GM12878 (cell line): ENCODE measurements at regions not wholly inside any gene's neighbourhood (a gene's known extent, or its start where the extent isn't known, plus 50 kb on each side); places are given as distances from the start of the nearest gene placed in this dataset.

Source experiments
- ATAC-seq: fragments of 200-7000 bp; cut with Tn5 transposase; 3 replicates; pipeline ENCODE4 v1.9.1; 2020; ENCODE audit warnings: mild to moderate bottlenecking, moderate library complexity
- BruUV-seq: library from RNA; stranded (reverse); fragments of 400-500 nt; replicated peaks from 2 replicates; lab custom pipeline; 2021; lab: Mats Ljungman, UMichigan
- CTCF ChIA-PET: fragments of 300-600 bp; sonication (Branson Sonifier 250); formaldehyde crosslinking; extraction: SDS; loops from one replicate; lab custom pipeline; 2021; ENCODE audit warnings: inconsistent platforms; lab: Yijun Ruan, JAX
- POLR2A ChIA-PET: fragments of 350-600 bp; formaldehyde crosslinking; extraction: SDS; loops from one replicate; lab custom pipeline; 2021; ENCODE audit warnings: inconsistent platforms; lab: Charles Lee
- RAD21 ChIA-PET: fragments of 300-600 bp; sonication (Branson Sonifier 250); formaldehyde crosslinking; loops from one replicate; lab custom pipeline; 2023; ENCODE audit warnings: antibody characterized with exemption; ENCODE audit not compliant: unreplicated experiment; lab: Charles Lee
- SMC1A ChIA-PET: fragments of 300-600 bp; sonication (Branson Sonifier 250); formaldehyde crosslinking; loops from one replicate; lab custom pipeline; 2023; ENCODE audit not compliant: unreplicated experiment, uncharacterized antibody; lab: Charles Lee
- DNase-seq: peaks from one replicate; pipeline ENCODE4 v3.0.0-alpha.2; 2011; ENCODE audit warnings: low read depth, low spot score
- FAIRE-seq: peaks from 3 replicates; lab custom pipeline; 2011; peaks lifted over from hg19 to GRCh38; lab: Jason Lieb, UNC
- H2AFZ ChIP-seq: 2 replicates; pipeline ENCODE4 v1.6.0; 2011; ENCODE audit warnings: low read depth, low read length, control low read depth; ENCODE audit not compliant: control insufficient read depth
- H3K27ac ChIP-seq: 2 replicates; pipeline ENCODE4 v1.5.1; 2011; ENCODE audit warnings: control low read depth; ENCODE audit not compliant: control insufficient read depth, insufficient read depth
- H3K27me3 ChIP-seq, 2 experiments: replicated peaks in 1 of 2; 2 replicates each; pipeline versions ENCODE4 v1.6.0 to v1.6.1; 2011; ENCODE audit warnings: low read length in 1 of 2; ENCODE audit not compliant: control insufficient read depth in 2 of 2, insufficient read depth in 2 of 2
- H3K36me3 ChIP-seq, 2 experiments: 2 replicates each; pipeline ENCODE4 v1.5.1; 2011; ENCODE audit warnings: low read length in 1 of 2; ENCODE audit not compliant: control insufficient read depth in 2 of 2, insufficient read depth in 2 of 2
- H3K4me1 ChIP-seq: 2 replicates; pipeline ENCODE4 v1.6.1; 2011; ENCODE audit warnings: mild to moderate bottlenecking, low read length, moderate library complexity, mixed read lengths; ENCODE audit not compliant: control insufficient read depth, insufficient read depth
- H3K4me2 ChIP-seq: 2 replicates; pipeline ENCODE4 v1.6.0; 2011; ENCODE audit warnings: control low read depth; ENCODE audit not compliant: control insufficient read depth, insufficient read depth
- H3K4me3 ChIP-seq: fragments of 200-600 bp; sonication (generic); 2 replicates; pipeline ENCODE4 v1.5.1; 2016
- H3K79me2 ChIP-seq: 2 replicates; pipeline ENCODE4 v1.6.0; 2011; ENCODE audit warnings: low read length; ENCODE audit not compliant: control insufficient read depth, insufficient read depth
- H3K9ac ChIP-seq: 2 replicates; pipeline ENCODE4 v1.8.0; 2011; ENCODE audit warnings: low read length, control low read depth, mixed read lengths; ENCODE audit not compliant: control insufficient read depth, insufficient read depth
- H3K9me3 ChIP-seq: replicated peaks from 3 replicates; pipeline ENCODE4 v1.5.1; 2011; ENCODE audit warnings: mild to moderate bottlenecking, low read length; ENCODE audit not compliant: control insufficient read depth, insufficient read depth
- H4K20me1 ChIP-seq: 2 replicates; pipeline ENCODE4 v1.6.0; 2011; ENCODE audit not compliant: control insufficient read depth, insufficient read depth
- CHD4 ChIP-seq: fragments of 200-600 bp; sonication (generic); IDR thresholded peaks from 2 replicates; pipeline ENCODE4 v1.6.1; 2016; ENCODE audit warnings: mild to moderate bottlenecking
- EP300 ChIP-seq, 2 experiments: fragments of 150-350 bp in 1 of 2; IDR thresholded peaks; 2 replicates each; pipeline ENCODE4 v1.6.1; 2011 to 2012; ENCODE audit warnings: low read depth in 2 of 2, low read length in 2 of 2, borderline replicate concordance in 1 of 2, improper control_type of control experiment in 1 of 2, inconsistent platforms in 1 of 2; ENCODE audit not compliant: control insufficient read depth in 1 of 2
- ETV6 ChIP-seq, 2 experiments: fragments of 450-650 bp in 1 of 2; IDR thresholded peaks in 1 of 2; conservative IDR thresholded peaks in 1 of 2; 2 replicates each; pipeline ENCODE4 v1.6.1; 2014; ENCODE audit warnings: antibody characterized with exemption in 1 of 2, borderline replicate concordance in 1 of 2, low read depth in 1 of 2, mild to moderate bottlenecking in 1 of 2, moderate library complexity in 1 of 2
- EZH2 ChIP-seq: IDR thresholded peaks from 2 replicates; pipeline ENCODE4 v1.6.1; 2012; ENCODE audit warnings: low read depth, mild to moderate bottlenecking, control low read depth, inconsistent platforms, low read length, borderline replicate concordance; ENCODE audit not compliant: control insufficient read depth
- GATAD2B ChIP-seq: fragments of 450-650 bp; conservative IDR thresholded peaks from 2 replicates; pipeline ENCODE4 v1.6.1; 2017; ENCODE audit warnings: low read depth, mild to moderate bottlenecking, moderate library complexity
- IRF5 ChIP-seq: fragments of 450-650 bp; IDR thresholded peaks from 2 replicates; pipeline ENCODE4 v1.6.1; 2017; ENCODE audit warnings: borderline replicate concordance
- PAX8 ChIP-seq: fragments of 450-650 bp; IDR thresholded peaks from 2 replicates; pipeline ENCODE4 v1.6.1; 2017; ENCODE audit warnings: mild to moderate bottlenecking, moderate library complexity
- PML ChIP-seq: IDR thresholded peaks from 2 replicates; pipeline ENCODE4 v1.6.1; 2012; ENCODE audit warnings: low read length, inconsistent platforms
- PRDM15 ChIP-seq: fragments of 450-650 bp; formaldehyde crosslinking; IDR thresholded peaks from 2 replicates; pipeline ENCODE4 v1.4.0; 2020; ENCODE audit warnings: mild to moderate bottlenecking, moderate library complexity
- SIN3A ChIP-seq: IDR thresholded peaks from 2 replicates; pipeline ENCODE4 v1.6.1; 2012; ENCODE audit warnings: low read depth, low read length, improper control_type of control experiment
- SMARCA5 ChIP-seq: fragments of 450-650 bp; IDR thresholded peaks from 2 replicates; pipeline ENCODE4 v1.6.1; 2017; ENCODE audit warnings: mild to moderate bottlenecking
- SPI1 ChIP-seq: IDR thresholded peaks from 2 replicates; pipeline ENCODE4 v1.6.1; 2011; ENCODE audit warnings: low read depth, mild to moderate bottlenecking, low read length, moderate library complexity, borderline replicate concordance; ENCODE audit not compliant: insufficient read depth
- ZSCAN29 ChIP-seq: fragments of 450-650 bp; IDR thresholded peaks from 2 replicates; pipeline ENCODE4 v1.6.1; 2017; ENCODE audit warnings: mild to moderate bottlenecking, moderate library complexity
- WGBS: methylation state at CpG from one replicate; pipeline ENCODE4 v1.1.6; 2016; ENCODE audit warnings: low lambda C conversion rate; ENCODE audit not compliant: insufficient replicate concordance, insufficient coverage; ENCODE audit errors: missing lambda C conversion rate; 5-methylcytosine and 5-hydroxymethylcytosine counted together
- in situ Hi-C: fragments of 300-500 bp; cut with MboI; formaldehyde crosslinking; loops from 9 replicates; pipeline ENCODE4 v1.14.3; 2018; ENCODE audit warnings: mixed read lengths
- intact Hi-C: fragments of 100-400 bp; cut with micrococcal nuclease; formaldehyde crosslinking; loops from one replicate; pipeline ENCODE4 v1.14.2; 2022; ENCODE audit not compliant: unreplicated experiment

DNA sequence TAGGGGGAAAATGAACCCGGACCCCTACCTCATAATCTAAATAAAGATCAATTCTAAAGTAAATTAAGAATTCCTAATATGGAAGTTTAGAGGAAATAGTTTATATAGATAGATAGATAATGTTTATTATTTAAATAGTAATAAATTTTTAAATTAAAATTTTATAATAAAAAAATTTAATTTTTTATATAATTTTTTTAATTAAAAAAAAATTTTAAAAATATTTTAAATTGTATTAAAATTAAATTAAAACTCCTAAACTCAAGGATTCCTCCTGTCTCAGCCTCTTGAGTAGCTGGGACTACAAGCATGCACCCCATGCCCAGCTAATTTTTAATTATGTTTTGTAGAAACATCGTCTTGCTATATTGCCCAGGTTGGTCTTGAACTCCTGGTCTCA lies 186.9 kb upstream of the VRK2 start:
- CTCF ChIA-PET = no interaction called here
- no peak for TF ChIP-seq PAX8
- no peak for TF ChIP-seq GATAD2B
- TF ChIP-seq SIN3A = no peak
- TF ChIP-seq CHD4 = no peak
- TF ChIP-seq PML = no peak
- no peak for TF ChIP-seq PRDM15 (CRISPR knock-in tag)
- TF ChIP-seq ZSCAN29 = no peak
- TF ChIP-seq EP300 (IDR thresholded peaks at IDR 0.05; ENCODE audit: borderline replicate concordance in 1 of 2, control insufficient read depth in 1 of 2, low read depth in 2 of 2, low read length in 2 of 2) = no peak
- TF ChIP-seq SPI1 = no peak
- no peak for TF ChIP-seq IRF5
- no peak for TF ChIP-seq EZH2
- no peak for TF ChIP-seq ETV6 (conservative IDR thresholded peaks at IDR 0.05 in 1 of 2, IDR thresholded peaks at IDR 0.05 in 1 of 2; ENCODE audit: borderline replicate concordance in 1 of 2, low read depth in 1 of 2)
- no peak for TF ChIP-seq SMARCA5
- TF ChIP-seq, all 136 proteins: peak for 0
- ChIA-PET POLR2A (interaction anchor here (1.4 kb wide), 1 partner anchor 12 kb away, joined by 4 read pairs; no protein-coding TSS in a partner anchor), SMC1A (interaction anchor here (1.5 kb wide), 1 partner anchor 9 kb away, joined by 4 read pairs; no protein-coding TSS in a partner anchor), RAD21 (no interaction called here)
- no TSS peak for BruUV-seq
- H3K9ac ChIP-seq = no peak overlapping the region
- no peak overlapping the region for H3K27ac ChIP-seq
- H3K4me1 ChIP-seq = no peaks in the 10 kb centered on the region
- intact Hi-C loops = no loop called here
- no peak overlapping the region for H3K4me3 ChIP-seq
- H3K79me2 ChIP-seq = no peaks in the 10 kb centered on the region
- H3K9me3 ChIP-seq = no peaks in the 10 kb centered on the region
- DNase-seq = no peak
- no peaks in the 10 kb centered on the region for H3K36me3 ChIP-seq
- no peak overlapping the region for H2AFZ ChIP-seq
- H4K20me1 ChIP-seq = no peaks in the 10 kb centered on the region
- H3K27me3 ChIP-seq = no peaks in the 10 kb centered on the region
- no peak for ATAC-seq
- 95% methylated on average over 2 of the region's 2 CpGs for WGBS
- no peak overlapping the region for H3K4me2 ChIP-seq
- in situ Hi-C loops = no loop called here
- FAIRE-seq = no peak
